ENCODE measurements at regions not wholly inside any gene's neighbourhood (a gene's known extent, or its start where the extent isn't known, plus 50 kb on each side); places are given as distances from the start of the nearest gene placed in this dataset.

DNA sequence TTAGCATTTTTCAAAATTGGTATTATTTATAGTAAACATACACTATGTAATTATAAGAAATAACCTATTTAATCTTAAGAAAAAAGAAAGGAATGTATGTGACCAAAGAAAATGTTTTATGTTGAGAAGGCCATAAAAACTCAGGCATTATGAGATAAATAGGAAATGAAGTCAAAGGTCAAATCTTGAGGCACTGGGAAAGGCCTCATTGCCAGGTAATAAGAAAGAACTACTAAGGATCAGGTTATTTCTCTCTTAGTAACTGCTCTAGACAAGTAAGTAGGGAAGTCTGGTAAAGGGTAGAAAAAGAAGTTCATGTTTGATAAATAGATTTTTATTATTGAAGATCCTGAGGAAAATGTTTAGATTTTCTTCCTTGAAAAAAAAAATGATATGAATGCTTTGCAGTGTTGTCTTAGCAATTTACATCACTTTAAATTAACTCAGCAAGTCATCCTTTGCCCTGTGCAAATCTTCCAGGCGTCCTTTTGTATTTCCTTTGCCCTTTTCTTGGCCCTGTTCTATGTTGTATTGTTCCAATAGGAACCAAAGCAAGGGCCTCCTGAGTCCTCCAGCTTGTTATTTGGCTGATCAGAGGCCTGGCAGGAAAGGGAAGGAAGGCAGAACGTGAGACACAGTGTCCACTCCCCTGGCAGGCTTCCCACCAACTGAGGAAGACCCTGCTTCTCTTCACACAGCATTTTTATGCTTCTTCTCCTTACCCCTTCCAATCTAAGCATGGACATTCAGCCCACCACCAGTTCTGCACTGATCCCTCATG, 260.4 kb upstream of the MIR17HG start:
- no peak for DNase-seq (ENCODE audit: extremely low spot score, insufficient read length, low read depth)
- no peak for FAIRE-seq

DNA sequence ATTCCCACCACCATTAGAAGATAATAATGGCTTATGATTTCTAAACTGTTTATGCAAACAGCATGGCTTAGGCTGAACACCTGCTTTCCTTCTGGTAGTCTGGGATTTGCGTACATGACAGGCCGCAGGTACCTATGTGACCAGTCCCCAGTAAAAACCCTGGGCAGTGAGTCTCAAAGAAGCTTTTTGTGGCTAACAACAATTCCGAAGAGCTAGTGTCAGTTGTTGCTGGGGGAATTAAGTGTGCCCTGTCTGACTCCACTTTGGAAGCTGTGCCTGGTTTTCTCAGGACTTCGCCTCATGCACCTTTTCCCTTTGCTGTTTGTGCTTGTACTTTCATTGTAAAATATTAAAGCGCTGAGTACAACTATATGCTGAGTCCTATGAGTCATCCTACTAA, 250.2 kb upstream of the MIR17HG start:
- DNase-seq (ENCODE audit: extremely low spot score, insufficient read length, low read depth) (no peak), FAIRE-seq (no peak)

DNA sequence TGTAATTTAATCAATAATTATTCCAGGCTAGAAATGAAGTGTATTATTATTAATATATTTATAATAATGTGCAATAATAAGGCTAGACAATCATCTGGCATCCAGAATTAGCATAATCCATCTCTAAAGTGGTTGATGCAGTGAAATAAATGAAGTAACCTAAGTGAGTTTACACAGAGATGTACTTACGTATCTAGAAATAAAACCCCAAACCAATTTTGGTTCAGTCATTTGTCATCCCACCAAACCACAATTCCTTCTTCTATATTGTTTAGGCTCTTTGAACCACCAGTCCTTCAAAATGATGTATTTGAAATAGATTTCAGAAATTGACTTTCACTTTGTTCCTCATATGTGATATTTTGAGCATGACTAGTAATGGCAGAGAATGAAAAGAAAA, 247.6 kb upstream of the MIR17HG start:
- no peak for FAIRE-seq
- DNase-seq (ENCODE audit: extremely low spot score, insufficient read length, low read depth) = no peak

DNA sequence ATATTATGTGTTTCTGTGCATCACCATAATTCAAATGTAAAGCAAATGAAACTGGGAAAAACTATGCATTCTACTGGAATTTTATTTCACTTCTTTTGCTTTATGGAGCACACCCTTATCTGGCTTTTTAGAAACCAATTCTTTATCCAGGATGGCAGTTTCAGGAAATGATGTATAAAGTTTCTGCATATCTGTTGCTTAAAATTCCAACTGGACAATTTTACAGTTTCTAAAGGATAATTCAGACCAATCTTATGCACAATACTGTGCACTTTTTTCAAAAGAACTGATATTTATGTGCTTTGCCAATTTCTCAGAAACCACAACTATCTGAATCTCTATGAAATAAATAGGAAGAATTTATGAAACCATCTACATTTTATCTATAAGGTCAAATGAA, 246.5 kb upstream of the MIR17HG start:
- FAIRE-seq (no peak), DNase-seq (ENCODE audit: extremely low spot score, insufficient read length, low read depth) (no peak)

DNA sequence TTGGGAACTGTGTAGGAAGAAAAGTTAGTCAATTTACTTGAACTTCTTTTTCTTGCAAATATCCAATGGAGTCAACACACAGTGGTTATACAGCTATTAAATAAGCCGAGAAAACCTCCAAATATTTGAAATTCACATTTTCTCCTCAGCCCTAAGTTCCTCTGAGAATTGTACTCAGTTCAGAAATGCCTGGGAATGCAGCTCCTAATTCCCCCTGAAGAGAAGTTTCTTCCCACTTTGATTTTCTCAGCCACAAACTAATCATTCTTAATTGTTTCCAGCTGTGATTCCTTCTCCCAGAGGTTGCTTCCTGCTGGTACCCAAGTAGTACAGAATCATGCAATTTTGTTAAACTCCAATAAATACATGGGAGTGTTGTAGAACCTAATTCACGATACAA, 246.1 kb upstream of the MIR17HG start:
- FAIRE-seq (no peak), DNase-seq (ENCODE audit: extremely low spot score, insufficient read length, low read depth) (no peak)

DNA sequence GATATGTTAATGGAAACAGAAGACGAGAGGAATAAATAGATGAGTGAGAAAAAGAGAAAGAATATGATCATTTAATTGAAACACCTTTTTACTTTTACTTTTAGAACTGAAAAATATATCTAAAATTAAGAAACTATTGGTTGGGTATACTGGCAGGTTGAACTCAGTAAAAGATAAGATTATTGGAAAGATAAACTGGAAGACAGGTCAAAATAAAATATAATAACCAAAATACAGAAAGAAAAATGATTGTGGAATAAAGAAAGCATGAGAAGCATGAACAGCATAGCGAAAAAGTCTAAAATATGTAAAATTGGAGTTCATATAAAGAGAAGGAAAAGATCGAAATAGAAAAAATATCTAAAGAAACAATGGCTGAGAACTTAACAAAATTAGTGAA, 242.2 kb upstream of the MIR17HG start:
- DNase-seq (ENCODE audit: extremely low spot score, insufficient read length, low read depth) = no peak
- FAIRE-seq = no peak

DNA sequence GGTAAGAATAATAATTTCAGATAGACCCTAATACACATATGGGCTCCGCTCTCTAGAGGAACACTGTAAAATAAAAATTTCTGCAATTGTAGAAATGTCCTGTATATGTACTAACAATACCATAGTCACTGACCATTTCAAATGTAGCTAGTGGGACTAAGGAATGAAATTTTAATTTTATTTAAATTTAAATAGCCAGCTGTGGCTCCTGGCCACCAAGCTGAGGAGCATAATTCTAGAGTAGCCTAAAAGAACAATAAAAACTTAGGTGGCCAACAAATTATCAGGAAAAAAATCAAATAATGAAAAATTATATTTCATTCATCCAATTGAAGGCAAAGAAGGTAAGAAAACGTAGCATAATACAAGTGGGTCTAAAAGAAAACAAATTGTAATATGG, 240.9 kb upstream of the MIR17HG start:
- no peak for FAIRE-seq

DNA sequence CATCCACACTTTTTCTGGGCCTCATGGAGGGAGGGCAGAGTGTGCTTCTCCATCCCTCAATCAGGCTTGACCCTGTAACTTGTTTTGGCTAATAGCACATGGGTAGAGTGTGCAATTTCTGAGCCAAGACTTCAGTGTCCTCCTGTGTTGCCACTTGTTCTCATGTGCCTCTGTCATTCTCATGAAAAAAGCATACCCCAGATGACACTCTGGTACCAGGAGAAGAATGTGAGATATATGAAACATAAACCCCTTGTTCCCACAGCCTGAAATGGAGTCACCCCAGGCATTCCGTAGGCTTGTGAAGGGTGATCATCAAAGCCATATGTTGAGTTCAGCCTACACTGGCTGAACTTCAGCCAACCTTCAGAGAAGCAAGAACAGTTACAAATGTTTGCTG, 239.2 kb upstream of the MIR17HG start:
- FAIRE-seq = no peak
- no peak for DNase-seq (ENCODE audit: extremely low spot score, insufficient read length, low read depth)

More for the DNA sequence above, 240.9 kb upstream of the MIR17HG start:
- DNase-seq (ENCODE audit: extremely low spot score, insufficient read length, low read depth) = no peak

DNA sequence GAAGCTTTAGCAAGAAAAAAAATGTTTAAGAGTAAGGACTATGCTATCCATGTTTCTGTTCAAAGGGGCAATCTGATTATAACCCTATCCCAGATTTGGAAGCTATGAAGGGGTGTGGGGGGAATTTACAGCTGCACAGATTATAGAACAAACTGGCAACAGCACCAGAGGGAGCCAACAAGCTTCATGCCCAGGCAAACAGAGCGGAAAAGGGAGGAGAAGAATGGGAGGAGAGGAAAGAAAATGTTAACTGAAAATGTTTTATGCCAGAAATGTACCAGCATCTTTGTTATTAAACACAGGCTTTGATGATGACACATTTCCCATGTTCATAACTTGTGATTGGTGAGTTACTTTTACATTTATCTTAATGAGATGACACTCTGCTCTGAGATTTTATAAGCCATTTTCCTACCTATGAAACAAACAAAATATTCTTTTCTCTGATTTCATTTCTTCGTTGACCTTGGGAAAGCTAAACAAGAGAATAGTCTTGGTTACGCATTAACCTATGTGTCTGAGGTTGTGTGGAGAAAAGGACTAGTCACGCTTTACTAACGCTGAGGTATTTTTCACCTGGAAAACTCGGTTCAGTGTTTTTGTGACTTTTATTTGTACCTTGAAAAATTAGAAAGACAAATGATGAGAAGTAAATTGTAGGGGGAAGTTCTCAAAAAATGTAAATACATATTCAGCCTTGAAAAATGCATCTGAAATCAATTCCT, 235.8 kb upstream of the MIR17HG start:
- FAIRE-seq (no peak), DNase-seq (ENCODE audit: extremely low spot score, insufficient read length, low read depth) (no peak)

DNA sequence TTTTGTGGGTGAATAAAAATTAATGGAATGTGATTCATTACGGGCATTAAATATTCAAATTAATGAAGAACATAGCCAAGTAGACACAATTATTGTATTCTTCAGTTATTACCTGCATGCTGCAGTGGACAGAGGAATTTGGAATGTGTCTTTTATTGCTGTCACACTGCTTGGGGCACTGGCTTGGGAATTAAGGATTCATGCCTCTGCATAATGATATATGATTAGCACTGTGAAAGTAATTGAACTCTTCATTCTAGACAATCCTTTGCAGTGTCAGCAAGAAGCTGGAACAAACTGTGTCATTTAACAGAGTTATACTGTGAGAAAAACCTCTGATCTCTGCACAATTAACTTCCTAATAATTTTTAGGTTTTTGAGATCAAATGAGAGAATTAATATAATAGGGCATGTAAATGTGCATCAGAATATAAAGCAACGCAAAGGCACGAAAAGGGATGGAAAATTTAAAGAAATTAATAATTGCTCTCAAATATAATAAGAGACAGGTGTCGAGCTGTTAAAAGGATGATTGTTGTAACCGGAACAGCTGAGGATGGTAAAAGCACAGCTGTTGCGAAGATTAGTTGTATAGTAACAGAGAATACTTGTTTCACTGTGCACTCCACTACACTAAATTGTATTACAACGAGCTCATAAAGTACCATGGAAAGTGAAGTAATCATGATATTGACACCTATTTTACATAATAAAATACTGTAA, 235.1 kb upstream of the MIR17HG start:
- DNase-seq (ENCODE audit: extremely low spot score, insufficient read length, low read depth) (no peak), FAIRE-seq (no peak)

DNA sequence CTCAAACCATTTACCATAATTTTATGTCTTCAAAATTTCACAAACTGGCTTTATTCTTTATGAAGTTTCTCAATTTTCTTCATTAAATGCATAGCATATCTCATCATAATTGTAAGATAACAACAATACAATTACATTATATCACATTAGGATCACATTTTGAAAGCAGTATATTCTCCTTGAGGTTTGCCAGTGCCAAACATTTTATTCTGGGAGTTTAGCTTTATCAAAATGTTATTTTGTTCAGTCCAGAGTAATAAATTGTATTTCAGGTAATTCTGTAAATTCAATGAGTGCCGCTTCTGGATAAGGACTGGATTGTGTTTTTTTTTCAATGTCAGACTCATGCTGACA, 234.6 kb upstream of the MIR17HG start:
- FAIRE-seq = no peak
- no peak for DNase-seq (ENCODE audit: extremely low spot score, insufficient read length, low read depth)

DNA sequence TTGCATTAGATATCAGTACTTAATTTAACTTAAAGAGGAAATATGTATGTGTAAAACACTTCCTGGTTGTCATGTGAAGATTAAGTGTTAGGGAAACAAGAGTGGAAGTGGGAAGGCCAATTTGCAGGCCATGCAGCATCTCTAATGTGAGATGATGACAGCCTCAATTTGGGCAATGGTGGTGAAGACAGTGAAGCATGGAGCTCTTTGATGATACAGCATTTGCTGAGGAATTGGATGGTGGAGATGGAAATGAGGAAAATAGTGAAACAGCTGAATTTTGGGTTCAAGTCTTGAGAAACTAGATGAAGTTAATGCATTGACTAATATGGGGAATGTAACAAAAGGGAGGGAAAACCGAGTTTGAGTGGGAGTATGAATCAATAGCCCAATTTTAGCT, 231.7 kb upstream of the MIR17HG start:
- no peak for FAIRE-seq

DNA sequence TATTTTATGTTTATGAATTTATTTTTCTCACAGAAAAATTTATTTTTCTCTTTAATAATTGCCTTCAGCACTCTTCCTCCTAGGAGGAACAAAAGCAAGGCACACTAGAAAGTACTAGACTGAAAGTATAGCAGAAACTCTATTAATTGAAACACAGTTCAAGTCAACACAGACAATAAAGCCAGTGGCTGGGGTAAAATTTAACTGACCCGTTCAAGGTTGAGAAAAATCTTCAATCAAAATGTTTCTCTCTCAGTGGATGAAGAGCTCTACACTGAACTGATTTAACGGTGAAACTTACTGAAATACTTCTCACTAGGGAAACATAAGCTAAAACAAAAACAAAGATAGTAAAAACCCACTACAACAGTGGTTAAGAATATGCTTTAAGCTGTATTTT, 230.1 kb upstream of the MIR17HG start:
- FAIRE-seq (no peak), DNase-seq (ENCODE audit: extremely low spot score, insufficient read length, low read depth) (no peak)

More for the DNA sequence above, 231.7 kb upstream of the MIR17HG start:
- no peak for DNase-seq (ENCODE audit: extremely low spot score, insufficient read length, low read depth)

DNA sequence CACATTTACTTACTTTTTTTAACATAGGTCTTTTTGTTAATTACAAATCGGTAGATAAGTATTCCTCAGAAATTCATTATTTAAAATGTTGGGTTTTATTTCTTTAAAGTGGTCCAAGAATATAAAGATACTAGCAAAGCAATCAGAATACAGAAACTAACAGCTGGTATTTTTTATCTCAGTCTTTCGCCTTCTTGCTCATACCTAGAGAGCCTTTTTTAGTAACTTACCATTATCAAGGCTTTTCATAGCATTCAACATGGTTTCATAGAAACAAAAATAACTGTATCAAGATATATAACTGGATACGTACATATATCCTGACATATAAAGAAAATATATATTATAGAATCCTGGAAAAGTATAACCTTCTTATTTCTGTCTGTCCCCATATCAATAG, 227.8 kb upstream of the MIR17HG start:
- FAIRE-seq (no peak), DNase-seq (ENCODE audit: extremely low spot score, insufficient read length, low read depth) (no peak)

DNA sequence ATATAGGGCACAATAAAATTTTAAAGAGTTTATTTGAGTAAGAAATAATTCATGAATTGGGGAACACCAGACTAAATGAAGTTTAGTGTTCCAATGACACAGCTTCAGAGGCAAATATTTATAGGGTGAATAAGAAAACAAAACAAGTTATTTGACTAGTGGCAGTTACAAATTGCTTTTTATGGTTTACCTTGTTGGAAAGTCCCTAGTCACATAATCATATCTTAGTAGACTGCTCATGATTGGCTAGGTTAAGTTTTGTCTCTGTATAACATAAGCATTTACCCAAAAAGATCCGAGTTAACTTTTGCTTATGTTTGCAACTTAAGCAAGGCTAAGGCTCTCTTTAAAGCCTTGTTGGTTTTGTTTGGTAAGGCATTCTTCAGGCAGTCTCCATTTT, 224.7 kb upstream of the MIR17HG start:
- FAIRE-seq (no peak), DNase-seq (ENCODE audit: extremely low spot score, insufficient read length, low read depth) (no peak)

DNA sequence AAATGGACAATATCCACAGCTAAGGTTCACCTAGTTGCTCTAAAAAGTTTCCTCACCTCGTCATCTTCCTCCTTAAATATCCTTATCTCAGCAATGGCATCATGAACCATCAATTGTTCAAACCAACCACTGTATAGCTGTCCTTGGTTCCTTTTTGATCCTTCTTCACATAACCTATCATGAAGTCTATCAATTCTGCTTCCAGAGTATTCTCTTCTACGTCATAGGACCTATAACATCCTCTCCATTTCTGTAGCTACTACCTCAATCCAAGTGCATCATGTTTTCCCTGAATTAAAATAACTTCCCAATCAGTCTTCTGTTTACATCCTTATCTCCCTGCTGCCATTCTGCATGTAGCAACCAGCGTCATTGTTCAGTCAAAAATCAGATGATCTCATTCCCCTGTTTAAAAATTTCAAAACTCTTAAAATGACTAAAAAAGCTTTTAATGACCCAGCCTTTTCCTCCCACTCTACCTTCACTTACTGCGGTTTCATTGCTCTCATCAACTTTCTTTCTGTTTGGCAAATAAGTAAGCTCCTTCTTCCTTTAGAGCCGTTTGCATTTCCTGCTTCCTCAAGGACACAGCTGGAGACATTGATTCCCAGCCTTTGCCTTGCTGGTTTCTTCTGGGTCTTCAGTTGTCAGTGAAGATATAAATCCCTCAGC, 223.9 kb upstream of the MIR17HG start:
- DNase-seq (ENCODE audit: extremely low spot score, insufficient read length, low read depth) (no peak), FAIRE-seq (no peak)

DNA sequence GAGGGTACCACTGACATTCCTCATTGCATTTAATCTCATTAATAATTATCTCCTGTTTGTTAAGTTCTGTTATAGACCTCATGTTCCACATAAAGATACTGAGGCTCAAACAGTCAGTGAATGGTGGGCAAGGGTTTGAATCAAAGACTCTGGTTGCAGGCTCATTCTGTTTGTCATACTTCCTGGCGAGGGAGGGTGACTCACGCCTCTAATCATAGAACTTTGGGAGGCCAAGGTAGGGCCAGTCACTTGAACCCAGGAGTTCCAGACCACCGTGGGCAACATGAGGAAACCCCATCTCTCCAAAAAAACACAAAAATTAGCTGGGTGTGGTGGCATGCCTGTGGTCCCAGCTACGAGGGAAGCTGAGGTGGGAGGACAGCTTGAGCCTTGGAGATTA, 220.7 kb upstream of the MIR17HG start:
- DNase-seq (ENCODE audit: extremely low spot score, insufficient read length, low read depth) (no peak), FAIRE-seq (no peak)

DNA sequence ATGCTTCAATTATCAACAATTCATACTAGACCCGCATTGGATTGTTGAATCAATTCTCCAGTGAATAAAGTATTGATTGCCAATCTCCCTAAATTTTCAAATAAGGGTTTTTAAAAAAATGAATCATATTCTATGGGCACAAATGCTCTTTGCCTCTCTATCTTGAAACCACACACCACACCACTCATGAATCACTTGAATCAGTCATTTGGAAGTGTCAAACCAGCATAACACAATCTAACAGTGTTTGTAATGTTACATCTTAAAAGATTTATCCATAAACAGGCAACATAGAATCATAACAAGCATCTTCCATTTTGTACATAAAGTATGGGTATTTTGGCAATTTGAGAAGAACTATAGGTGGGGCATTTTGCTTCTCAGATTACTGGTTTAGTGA, 219.5 kb upstream of the MIR17HG start:
- FAIRE-seq = no peak
- no peak for DNase-seq (ENCODE audit: extremely low spot score, insufficient read length, low read depth)

DNA sequence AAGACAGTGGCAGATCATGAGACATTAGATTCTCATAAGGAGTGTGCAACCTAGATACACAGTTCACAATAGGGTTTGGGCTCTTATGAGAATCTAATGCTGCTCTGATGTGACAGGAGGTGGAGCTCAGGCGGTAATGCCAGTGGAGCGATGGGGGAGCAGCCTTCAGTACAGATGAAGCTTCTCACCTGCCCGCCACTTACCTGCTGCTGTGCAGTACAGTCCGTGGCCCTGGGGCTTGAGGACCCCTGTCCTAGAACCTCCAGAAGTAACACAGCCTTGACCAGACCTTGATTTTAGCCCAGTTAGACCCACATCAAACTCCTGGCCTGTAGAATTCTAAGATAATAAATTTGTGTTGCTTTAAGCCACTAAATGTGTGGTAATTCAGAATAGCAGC, 215.1 kb upstream of the MIR17HG start:
- FAIRE-seq (no peak), DNase-seq (ENCODE audit: extremely low spot score, insufficient read length, low read depth) (no peak)

DNA sequence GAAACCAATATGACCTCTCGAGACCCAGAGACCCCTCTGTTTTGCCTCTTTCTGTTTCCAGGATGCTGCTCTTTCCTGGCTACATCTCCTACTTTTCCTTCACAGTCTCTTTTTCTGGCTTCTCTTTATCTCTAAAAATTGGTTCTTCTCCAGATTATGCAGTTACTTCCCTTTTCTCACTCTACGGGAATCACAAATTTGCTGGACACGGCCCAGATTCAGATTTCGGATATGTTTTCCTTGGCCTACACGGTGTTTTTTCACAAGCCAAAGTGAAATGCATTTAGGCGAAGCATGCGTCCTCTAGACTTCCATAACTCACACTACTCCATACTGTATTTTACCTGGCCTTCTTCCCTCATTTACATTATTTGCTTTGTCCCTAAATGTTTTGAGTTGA, 214.7 kb upstream of the MIR17HG start:
- no peak for DNase-seq (ENCODE audit: extremely low spot score, insufficient read length, low read depth)
- no peak for FAIRE-seq

All from GM18507 (cell line).